GDM1 (cell line): ENCODE measurements at regions not wholly inside any gene's neighbourhood (a gene's known extent, or its start where the extent isn't known, plus 50 kb on each side); places are given as distances from the start of the nearest gene placed in this dataset.

Experiments used
- DNase-seq: peaks from one replicate; lab custom pipeline; 2025; lab: John Stamatoyannopoulos, UW

GRCh38 chr5:4196744-4197143 is 601.1 kb downstream of the IRX1 start:
- no peak for DNase-seq

- DNase-seq, result no peak
Observed at GRCh38 chr5:4197151-4197550, 601.5 kb downstream of the IRX1 start.

- DNase-seq, result no peak
Observed at GRCh38 chr5:4198461-4198860, 602.8 kb downstream of the IRX1 start.

GRCh38 chr5:4199049-4199841 is 603.6 kb downstream of the IRX1 start:
- no peak for DNase-seq

- no peak for DNase-seq
Observed at GRCh38 chr5:4203146-4203545, 607.5 kb downstream of the IRX1 start.

GRCh38 chr5:4204276-4205141 is 608.9 kb downstream of the IRX1 start:
- DNase-seq, result no peak

- no peak for DNase-seq
Observed at GRCh38 chr5:4205398-4205797, 609.8 kb downstream of the IRX1 start.

GRCh38 chr5:4206127-4206526 is 610.5 kb downstream of the IRX1 start:
- DNase-seq, result no peak

GRCh38 chr5:4207486-4207885 is 611.9 kb downstream of the IRX1 start:
- DNase-seq, result no peak

GRCh38 chr5:4208537-4208936 is 612.9 kb downstream of the IRX1 start:
- no peak for DNase-seq

- no peak for DNase-seq
Observed at GRCh38 chr5:4208996-4209395, 613.4 kb downstream of the IRX1 start.

- DNase-seq, result no peak
Observed at GRCh38 chr5:4212071-4212739, 616.6 kb downstream of the IRX1 start.

- no peak for DNase-seq
Observed at GRCh38 chr5:4212981-4213819, 617.6 kb downstream of the IRX1 start.

- no peak for DNase-seq
Observed at GRCh38 chr5:4215143-4215542, 619.5 kb downstream of the IRX1 start.

- no peak for DNase-seq
Observed at GRCh38 chr5:4216142-4216541, 620.5 kb downstream of the IRX1 start.

GRCh38 chr5:4220016-4220415 is 624.4 kb downstream of the IRX1 start:
- no peak for DNase-seq

- no peak for DNase-seq
Observed at GRCh38 chr5:4221048-4221447, 625.4 kb downstream of the IRX1 start.

GRCh38 chr5:4222147-4222546 is 626.5 kb downstream of the IRX1 start:
- DNase-seq, result no peak

- no peak for DNase-seq
Observed at GRCh38 chr5:4222821-4223220, 627.2 kb downstream of the IRX1 start.

GRCh38 chr5:4225741-4226140 is 630.1 kb downstream of the IRX1 start:
- no peak for DNase-seq

GRCh38 chr5:4226565-4226964 is 630.9 kb downstream of the IRX1 start:
- DNase-seq, result no peak

- DNase-seq, result no peak
Observed at GRCh38 chr5:4228708-4229107, 633.1 kb downstream of the IRX1 start.
